Duodenal mucosa (tissue), 2 donors: ENCODE measurements at regions not wholly inside any gene's neighbourhood (a gene's known extent, or its start where the extent isn't known, plus 50 kb on each side); places are given as distances from the start of the nearest gene placed in this dataset.
"Not testable (repeated sequence)": the region's sequence is repeated elsewhere in the genome, so short reads cannot be mapped to it uniquely, and the experiment has no call there.

Source experiments
- H3K27ac ChIP-seq: one replicate; pipeline ENCODE4 v1.7.0; 2013; ENCODE audit warnings: low read depth, low read length
- H3K27me3 ChIP-seq, 2 donors: one replicate each; pipeline ENCODE4 v1.7.0; 2013; ENCODE audit warnings: low read length in 2 of 2, control low read depth in 1 of 2; ENCODE audit not compliant: insufficient read depth in 2 of 2, control insufficient read depth in 1 of 2
- H3K36me3 ChIP-seq, 2 donors: one replicate each; pipeline ENCODE4 v1.7.0; 2013; ENCODE audit warnings: low read length in 2 of 2, control low read depth in 1 of 2; ENCODE audit not compliant: insufficient read depth in 2 of 2, control insufficient read depth in 1 of 2
- H3K4me1 ChIP-seq, 2 donors: one replicate each; pipeline ENCODE4 v1.7.0; 2013; ENCODE audit warnings: low read length in 2 of 2, control low read depth in 1 of 2; ENCODE audit not compliant: insufficient read depth in 2 of 2, control insufficient read depth in 1 of 2
- H3K4me3 ChIP-seq, 2 donors: one replicate each; pipeline ENCODE4 v1.7.0; 2013; ENCODE audit warnings: low read length in 2 of 2, low read depth in 1 of 2
- H3K9ac ChIP-seq, 2 donors: one replicate each; pipeline ENCODE4 v1.7.0; 2013; ENCODE audit warnings: low read length in 2 of 2, low read depth in 1 of 2
- H3K9me3 ChIP-seq, 2 donors: one replicate each; pipeline ENCODE4 v1.7.0; 2013; ENCODE audit warnings: low read length in 2 of 2, control low read depth in 1 of 2; ENCODE audit not compliant: control insufficient read depth in 1 of 2

DNA sequence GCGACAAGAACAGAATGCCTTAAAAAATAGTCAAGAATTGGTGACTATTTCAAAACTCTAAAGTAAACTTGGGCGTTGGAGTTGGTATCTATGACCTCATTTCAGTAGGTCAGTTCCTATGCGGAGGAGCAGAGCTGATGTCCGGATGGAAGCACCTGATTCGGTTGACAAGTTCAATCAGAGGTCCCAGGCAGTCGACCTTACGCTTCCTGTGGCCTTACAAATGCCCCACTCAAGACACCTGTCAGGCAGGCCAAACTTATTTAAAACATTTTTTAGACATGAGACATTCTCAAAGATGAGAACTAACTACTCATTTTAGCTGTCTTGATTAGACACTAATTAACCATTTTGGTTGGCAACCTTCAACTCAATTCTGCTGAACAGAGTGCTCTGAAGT is 137.7 kb upstream of the ADAMTS3 start:
- H3K36me3 ChIP-seq, result no peaks in the 10 kb centered on the region
- H3K27me3 ChIP-seq, result no peaks in the 10 kb centered on the region
- H3K27ac ChIP-seq, result no peak overlapping the region
- no peak overlapping the region for H3K9ac ChIP-seq
- H3K4me1 ChIP-seq, result no peaks in the 10 kb centered on the region
- H3K4me3 ChIP-seq, result no peak overlapping the region
- no peaks in the 10 kb centered on the region for H3K9me3 ChIP-seq

DNA sequence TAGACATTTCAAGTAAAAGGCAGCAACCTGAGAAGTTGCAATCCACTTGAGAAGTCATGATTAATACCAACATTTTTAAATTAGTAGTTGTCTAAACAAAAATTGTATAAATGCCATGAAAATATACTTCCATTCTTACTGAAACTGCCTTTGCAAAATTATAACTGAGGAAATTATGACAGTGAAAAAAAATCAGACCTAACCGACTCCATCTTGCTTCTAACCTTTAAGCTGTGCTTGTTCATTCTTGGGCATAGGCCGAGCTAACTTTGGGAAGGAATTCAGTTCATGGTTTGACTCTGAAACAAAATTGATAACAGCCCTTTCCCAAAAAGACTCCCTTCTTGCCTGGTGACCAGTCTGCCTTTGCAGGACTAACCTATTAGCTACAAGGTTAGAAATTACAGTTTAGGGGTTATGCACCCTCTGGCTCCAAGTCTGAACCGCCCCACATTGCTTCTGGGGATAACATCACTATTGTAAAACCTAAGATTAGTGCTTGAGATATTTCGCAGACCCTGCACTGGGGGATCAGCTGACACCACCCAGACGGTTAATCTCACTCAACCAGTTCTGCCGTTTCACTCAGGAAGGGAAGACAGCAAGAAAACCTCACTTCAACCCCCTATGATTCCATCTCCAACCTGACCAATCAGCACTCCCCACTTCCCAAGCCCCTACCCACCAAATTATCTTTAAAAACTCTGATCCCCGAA is 136.1 kb upstream of the ADAMTS3 start:
- H3K9me3 ChIP-seq, H3K4me3 ChIP-seq, H3K4me1 ChIP-seq, H3K9ac ChIP-seq, H3K27ac ChIP-seq, H3K27me3 ChIP-seq, H3K36me3 ChIP-seq: not testable (repeated sequence)

DNA sequence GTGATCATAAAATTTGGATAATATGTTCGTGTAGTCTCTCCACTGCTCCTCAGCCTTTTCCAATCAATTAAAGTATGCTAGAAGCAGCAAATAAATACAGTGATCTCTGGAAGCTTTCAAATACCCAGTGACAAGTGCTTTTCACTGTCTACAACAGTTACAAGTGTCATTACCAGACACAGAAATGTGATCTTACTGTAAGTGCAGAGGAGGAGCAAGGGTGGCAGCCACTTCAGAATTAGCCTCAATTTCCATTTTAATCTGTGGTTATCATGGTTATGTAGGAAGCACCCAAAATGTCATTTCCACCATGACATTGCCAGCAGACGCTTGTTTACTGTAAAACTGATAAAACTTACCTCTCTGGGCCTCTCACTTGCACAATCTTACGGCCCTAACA is 133.9 kb upstream of the ADAMTS3 start:
- no peaks in the 10 kb centered on the region for H3K27me3 ChIP-seq

DNA sequence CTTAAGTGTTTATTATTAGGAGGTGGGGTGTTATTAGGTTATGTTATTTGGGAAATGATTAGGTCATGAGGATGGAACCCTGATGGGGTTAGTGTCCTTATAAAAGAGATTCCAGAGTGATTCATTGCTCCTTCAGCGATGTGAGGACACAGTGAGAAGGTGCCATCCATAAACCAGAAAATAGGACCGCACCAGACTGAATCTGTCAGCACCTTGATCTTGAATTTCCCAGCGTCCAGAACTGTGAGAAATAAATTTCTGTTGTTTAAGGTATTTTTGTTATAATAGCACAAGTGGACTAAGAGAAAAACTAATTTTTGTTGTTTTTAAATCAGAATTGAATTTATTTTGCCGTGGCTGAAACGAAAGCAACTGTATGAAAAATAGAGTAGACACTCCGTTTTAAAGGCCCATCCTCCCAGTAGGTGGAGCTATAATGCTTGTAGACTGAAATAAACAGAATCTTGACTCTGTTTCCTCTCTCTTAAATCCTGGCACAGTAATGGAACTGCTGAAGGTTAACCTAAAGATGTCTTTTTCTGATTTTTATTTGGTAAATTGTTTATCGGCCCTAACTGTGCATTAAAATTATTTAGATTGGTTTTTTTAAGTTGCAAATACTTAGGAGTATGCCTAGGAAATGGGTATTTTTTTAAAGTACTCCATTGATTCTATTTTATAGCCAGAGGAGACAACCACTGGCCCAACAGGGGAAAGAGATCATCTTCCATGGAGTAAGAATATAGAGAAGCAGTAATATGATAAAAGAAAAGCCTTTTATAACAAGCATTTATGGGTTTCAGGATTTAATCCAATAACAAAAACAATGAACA is 133.2 kb upstream of the ADAMTS3 start:
- no peaks in the 10 kb centered on the region for H3K36me3 ChIP-seq
- H3K9ac ChIP-seq, result no peak overlapping the region
- H3K4me1 ChIP-seq, result no peaks in the 10 kb centered on the region
- H3K9me3 ChIP-seq, result no peaks in the 10 kb centered on the region
- H3K27me3 ChIP-seq, result no peaks in the 10 kb centered on the region
- H3K27ac ChIP-seq, result no peak overlapping the region
- H3K4me3 ChIP-seq, result peak overlapping the region; percentile 43 to 63

More for the DNA sequence above, 133.9 kb upstream of the ADAMTS3 start:
- Histone ChIP-seq H3K36me3 (no peaks in the 10 kb centered on the region), H3K4me3 (no peak overlapping the region), H3K27ac (no peak overlapping the region), H3K4me1 (no peaks in the 10 kb centered on the region), H3K9me3 (no peaks in the 10 kb centered on the region), H3K9ac (no peak overlapping the region)

DNA sequence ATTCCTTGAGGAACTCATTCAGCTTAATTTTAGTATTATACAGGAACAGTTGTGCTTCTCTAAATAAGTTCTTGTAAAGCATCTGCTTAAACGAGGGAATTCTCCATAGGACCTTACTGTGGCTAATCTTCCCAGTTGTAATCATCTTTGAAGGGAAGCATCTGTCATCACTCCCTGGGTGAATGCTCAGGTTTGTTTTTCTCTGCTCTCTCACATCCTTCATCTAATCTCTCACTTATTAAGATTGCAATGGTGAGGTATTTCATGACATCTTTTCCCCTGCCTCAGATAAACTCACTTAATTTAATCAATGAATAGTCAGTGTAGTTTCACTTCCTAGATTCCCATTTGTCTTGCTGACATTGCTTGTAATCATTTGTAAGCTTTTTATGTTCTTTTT is 121.8 kb upstream of the ADAMTS3 start:
- H3K9me3 ChIP-seq, result no peaks in the 10 kb centered on the region
- H3K4me3 ChIP-seq, result no peak overlapping the region
- H3K27me3 ChIP-seq, result no peaks in the 10 kb centered on the region
- no peaks in the 10 kb centered on the region for H3K4me1 ChIP-seq
- no peaks in the 10 kb centered on the region for H3K36me3 ChIP-seq
- H3K27ac ChIP-seq, result no peak overlapping the region
- no peak overlapping the region for H3K9ac ChIP-seq

DNA sequence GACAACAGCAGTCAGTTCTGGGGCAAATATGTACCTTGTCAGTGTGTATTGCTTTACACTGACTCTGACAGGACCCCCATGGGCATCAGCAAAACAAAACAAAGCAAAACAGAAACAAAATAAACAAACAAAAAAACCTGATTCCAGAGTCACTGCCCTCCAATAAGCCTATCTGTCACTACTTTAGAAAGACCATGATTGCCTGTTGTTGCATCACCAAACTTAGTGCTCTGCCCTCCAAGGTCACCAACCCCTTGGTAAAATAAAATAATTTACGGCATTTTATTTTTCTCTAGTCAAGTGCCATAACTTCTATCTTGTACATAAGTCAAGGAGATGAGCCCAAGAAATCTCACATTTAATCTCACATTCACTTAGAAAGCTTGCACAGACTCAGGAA is 120.9 kb upstream of the ADAMTS3 start:
- Histone ChIP-seq H3K27ac (no peak overlapping the region), H3K9me3 (no peaks in the 10 kb centered on the region), H3K4me1 (no peaks in the 10 kb centered on the region), H3K36me3 (no peaks in the 10 kb centered on the region), H3K27me3 (no peaks in the 10 kb centered on the region), H3K9ac (no peak overlapping the region), H3K4me3 (no peak overlapping the region)

DNA sequence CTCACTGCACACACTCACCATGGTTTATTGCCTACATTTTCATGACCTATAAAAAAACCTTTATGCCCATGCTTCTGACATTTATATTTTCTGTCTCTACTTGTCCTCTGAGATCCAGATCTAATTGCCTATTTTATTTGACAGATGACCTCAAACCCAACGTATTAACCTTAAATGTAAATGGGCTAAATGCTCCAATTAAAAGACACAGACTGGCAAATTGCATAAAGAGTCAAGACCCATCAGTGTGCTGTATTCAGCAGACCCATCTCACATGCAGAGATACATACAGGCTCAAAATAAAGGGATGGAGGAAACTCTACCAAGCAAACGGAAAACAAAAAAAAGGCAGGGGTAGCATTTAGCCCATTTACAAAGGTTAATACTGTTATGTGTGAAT is 117.4 kb upstream of the ADAMTS3 start:
- not testable (repeated sequence) for H3K9me3 ChIP-seq, H3K4me3 ChIP-seq, H3K9ac ChIP-seq, H3K36me3 ChIP-seq, H3K27ac ChIP-seq, H3K27me3 ChIP-seq, H3K4me1 ChIP-seq

DNA sequence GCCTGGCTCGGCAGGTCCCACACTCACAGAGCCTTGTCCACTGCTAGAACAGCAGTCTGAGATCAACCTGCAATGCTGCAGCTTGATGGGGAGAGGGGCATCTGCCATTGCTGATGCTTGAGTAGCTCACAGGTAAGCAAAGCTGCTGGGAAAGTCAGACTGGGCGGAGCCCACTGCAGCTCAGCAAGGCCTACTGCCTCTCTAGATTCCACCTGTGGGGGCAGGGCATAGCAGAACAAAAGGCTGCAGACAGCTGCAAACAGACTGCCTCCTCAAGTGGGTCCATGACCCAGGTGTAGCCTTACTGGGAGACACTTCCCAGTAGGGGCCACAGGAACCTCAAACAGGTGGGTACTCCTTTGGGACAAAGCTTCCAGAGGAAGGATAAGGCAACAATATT is 110.6 kb upstream of the ADAMTS3 start:
- H3K4me1 ChIP-seq, result no peaks in the 10 kb centered on the region
- no peaks in the 10 kb centered on the region for H3K36me3 ChIP-seq
- H3K27ac ChIP-seq, result no peak overlapping the region
- H3K27me3 ChIP-seq, result no peaks in the 10 kb centered on the region
- no peaks in the 10 kb centered on the region for H3K9me3 ChIP-seq
- H3K4me3 ChIP-seq, result no peak overlapping the region
- no peak overlapping the region for H3K9ac ChIP-seq

DNA sequence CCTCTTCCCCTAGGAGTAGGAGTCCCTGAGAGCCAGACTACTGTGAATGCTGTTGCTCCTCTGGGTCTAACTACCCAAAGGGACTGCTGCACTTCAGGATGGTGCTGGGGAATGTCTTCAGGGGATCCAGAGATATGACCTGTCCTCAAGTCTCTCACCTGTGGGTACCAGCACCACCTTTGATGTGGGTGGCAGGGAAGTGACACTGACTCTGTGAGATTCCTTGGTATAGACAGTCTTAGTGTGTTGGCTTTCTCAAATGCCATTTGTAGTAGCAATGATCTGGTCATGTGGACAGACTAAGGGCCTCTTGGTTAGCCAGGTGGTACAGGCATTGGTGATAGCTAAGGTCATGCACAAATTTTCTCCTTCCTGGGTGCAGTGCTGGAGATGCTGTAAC is 108.9 kb upstream of the ADAMTS3 start:
- H3K4me3 ChIP-seq, result no peak overlapping the region
- no peaks in the 10 kb centered on the region for H3K27me3 ChIP-seq
- no peak overlapping the region for H3K27ac ChIP-seq
- H3K36me3 ChIP-seq, result no peaks in the 10 kb centered on the region
- H3K4me1 ChIP-seq, result no peaks in the 10 kb centered on the region
- no peak overlapping the region for H3K9ac ChIP-seq
- no peaks in the 10 kb centered on the region for H3K9me3 ChIP-seq

DNA sequence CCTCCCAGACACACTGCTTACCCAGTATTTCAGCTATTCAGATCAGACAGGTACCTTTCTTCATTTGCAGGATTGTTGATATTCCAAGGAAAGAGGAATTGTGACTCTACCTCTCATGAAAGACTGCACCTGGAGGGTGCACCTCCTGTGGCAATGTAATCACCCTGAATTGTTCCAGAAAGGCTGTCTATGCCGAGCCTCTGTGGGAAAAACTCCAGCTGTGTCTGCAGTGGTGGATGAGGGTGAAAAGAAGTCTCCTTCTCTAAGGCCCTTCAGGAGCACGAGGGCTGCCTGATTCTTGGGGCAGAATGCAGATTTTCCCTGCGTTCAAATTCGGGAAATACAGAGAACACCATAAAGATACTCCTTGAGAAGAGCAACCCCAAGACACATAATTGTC is 108.2 kb upstream of the ADAMTS3 start:
- Histone ChIP-seq H3K27me3 (no peaks in the 10 kb centered on the region), H3K36me3 (no peaks in the 10 kb centered on the region), H3K9ac (no peak overlapping the region), H3K4me1 (no peaks in the 10 kb centered on the region), H3K4me3 (no peak overlapping the region), H3K9me3 (no peaks in the 10 kb centered on the region), H3K27ac (no peak overlapping the region)
